HG03432 (cell line): ENCODE measurements at regions not wholly inside any gene's neighbourhood (a gene's known extent, or its start where the extent isn't known, plus 50 kb on each side); places are given as distances from the start of the nearest gene placed in this dataset.

Experiments used
- ATAC-seq: cut with Tn5 transposase; IDR thresholded peaks from one replicate; pipeline ENCODE4 v1.9.1; 2021; ENCODE audit warnings: mild to moderate bottlenecking, moderate library complexity; ENCODE audit not compliant: unreplicated experiment

DNA sequence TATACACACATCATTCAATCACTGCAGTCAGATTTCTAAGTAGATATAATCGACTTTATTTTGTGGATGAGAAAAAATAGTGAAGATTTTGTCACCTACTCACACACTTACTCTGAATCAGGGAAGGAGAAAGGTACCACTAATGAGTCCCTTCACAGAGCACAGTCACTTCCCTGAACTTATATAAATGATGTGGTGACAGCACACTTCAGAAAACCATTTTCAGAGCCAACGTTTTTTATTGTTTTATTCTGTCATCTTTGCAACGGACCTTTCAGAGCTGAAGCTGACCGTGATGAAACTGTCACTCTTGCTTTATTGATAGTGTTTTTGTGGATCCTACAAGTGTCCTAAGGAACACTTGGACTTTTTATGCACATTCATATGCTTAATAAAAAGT lies 956.6 kb downstream of the SQOR start:
- ATAC-seq: no peak

GRCh38 chr15:46595016-46595415 lies 960.2 kb downstream of the SQOR start:
- ATAC-seq: no peak

GRCh38 chr15:46607077-46607476 lies 972.2 kb downstream of the SQOR start:
- ATAC-seq: no peak

DNA sequence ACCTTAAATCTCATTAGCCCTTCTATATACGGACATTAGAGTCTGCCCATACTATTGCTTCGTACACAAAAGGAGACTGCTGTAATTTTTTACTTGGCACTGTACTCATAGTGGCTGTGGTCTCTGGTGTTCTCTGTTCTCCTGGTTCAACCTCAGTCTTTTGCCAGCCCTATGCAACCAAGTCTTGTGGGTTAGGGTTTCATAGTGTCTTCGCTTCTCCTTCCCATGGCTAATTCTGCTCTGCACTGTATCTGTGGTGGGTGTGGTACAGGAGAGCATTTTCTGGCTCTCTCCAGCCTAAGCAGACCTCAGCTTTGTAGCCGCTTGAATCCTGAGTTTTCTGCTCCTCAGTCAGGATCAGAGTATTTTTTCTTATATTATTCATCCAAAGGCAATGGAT lies 981.2 kb downstream of the SQOR start:
- ATAC-seq: no peak

GRCh38 chr15:46617507-46617906 lies 982.7 kb downstream of the SQOR start:
- ATAC-seq: no peak

DNA sequence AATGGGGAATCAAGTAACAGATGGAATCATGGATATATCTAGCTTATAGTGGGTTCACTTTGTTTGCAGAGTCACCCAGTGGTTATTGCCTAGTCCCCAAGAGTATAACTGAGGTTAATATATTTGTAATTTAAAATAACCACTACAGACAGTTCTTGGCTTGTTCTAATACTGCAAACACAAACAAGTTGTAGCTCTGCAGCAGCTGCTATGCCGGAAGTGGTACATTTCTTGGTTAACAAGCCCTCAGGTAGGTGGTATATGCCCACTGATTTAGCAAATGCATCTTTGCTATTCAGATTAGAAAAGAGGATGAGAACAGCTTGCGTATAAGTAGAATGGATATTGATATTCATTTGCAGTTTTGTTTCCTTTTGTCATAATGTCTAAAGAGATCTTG lies 984.2 kb downstream of the SQOR start:
- ATAC-seq: no peak

DNA sequence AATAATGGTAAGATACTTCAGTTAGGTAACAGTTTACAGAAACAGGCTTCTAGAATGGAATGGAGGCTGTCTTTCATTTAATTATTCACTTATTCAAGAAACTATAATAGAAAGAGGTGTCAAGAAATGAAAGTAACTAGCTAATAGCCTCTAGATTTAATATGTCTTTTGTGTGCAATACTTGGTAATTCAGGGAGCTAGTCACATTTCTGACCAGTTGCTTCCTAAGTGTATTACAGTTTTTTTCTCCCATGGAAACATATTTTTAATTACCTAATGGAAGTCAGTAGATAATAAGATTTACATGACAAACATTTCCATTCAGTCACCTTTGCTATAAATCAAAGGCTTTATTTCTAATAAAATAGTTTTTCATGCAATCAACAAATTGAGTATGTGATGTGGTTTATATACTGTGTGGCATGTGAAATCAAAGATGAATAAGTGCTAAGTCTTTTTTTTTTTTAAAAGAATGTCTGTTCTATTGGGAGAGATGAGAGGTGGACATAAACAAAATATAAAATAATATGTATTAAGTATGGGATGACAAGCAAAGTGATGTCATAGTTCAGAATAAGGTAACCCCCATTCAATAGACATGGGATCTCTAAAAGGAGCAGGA lies 985.7 kb downstream of the SQOR start:
- no peak for ATAC-seq

DNA sequence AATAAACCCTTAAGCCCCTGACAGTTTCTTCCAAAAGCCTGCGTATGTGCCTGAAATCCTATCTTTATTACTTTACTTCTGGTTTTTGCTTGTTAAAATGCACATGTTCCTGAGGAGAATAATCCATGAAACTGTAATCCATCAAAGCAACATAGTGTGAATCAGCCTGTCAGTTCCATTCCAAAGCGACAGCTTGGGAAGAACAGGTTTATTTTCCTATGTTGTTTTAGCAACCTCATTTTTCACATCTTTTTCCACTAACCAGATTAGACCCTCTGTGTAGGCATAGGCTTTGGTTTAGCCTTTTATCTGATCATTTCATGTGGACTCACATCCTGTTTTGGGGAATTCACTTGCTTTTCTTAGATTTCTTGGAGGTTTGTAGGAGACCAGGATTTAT lies 988.0 kb downstream of the SQOR start:
- ATAC-seq: no peak

DNA sequence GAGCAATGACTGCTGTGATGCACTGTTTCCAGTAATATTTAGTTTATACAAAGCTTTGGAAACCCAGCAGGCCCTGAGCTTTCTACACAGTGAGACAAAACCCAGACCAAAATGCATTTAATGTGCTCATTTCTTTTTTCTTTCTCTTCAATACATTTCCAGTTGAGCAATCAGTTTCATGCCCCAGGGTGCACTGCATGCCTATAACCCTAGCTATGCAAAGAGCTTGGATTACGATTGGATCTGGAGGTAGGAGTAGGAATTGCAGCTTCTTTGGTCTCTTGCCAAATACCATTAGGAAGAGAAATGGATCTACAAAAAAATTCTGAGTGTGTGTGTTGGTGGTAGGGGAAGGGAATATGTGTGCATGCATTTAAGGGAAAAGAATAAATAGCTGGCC lies 1001.4 kb downstream of the SQOR start:
- no peak for ATAC-seq

DNA sequence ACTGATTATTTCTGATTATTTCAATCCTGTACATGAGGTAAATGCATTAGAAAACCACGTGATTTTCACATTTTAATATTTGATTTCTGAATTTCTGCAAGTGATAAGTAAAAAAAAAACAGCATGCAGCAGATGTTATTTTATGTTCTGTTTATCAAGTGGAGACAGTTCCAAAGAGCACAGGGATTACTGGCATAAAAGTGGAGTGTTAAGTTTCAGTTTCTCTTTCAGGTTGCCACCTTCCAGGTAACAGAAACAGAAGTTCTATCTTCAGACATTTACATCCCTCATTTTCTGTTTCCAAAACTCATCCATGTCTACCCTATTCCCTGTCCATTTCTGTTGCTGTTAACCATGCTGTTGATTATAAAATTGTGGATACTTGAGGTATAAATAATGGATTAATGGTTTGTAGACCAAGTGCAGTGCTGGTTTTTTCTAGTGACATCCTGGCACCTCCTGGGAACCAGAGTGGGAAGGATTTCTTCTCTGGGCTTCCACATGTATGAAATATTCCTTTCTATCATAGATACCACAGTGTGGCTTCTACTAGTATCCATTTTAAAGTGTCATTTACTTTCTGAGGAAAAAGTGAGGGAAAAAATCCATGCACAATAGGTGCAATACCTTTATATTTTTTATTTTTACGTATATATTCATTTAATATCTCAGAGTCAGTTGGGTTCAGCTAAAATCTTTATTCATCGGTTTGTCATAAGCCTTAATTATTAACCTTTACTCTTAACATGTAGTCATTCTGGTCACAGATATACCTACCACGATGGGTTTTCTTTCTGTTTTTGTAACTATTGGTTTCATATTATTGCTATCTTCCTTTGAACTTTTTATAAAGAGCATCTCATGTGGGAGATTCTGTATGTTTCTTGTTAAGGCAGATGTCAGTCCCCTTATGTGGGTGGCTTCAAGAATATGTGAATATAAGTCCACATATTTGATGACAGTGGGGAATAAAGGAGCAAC lies 1010.0 kb downstream of the SQOR start:
- ATAC-seq: no peak

DNA sequence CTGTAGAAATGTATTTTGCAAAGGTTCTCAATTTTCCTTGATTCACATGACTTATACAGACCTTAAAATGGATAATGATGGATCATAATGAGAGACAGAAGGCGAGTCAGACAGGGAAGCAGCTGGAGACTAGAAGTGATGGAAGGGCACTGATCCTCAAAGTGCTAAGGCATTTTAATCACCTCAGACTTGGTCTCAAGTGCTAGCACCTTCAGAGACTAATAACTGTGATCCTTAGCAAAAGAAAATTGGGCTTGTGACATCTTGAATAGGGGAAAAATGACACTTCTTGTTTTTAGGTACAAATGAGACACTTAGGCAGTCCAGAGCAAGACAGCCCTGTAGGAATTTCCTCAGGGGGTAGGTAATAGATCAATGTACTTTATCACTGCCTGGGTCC lies 1011.7 kb downstream of the SQOR start:
- no peak for ATAC-seq

DNA sequence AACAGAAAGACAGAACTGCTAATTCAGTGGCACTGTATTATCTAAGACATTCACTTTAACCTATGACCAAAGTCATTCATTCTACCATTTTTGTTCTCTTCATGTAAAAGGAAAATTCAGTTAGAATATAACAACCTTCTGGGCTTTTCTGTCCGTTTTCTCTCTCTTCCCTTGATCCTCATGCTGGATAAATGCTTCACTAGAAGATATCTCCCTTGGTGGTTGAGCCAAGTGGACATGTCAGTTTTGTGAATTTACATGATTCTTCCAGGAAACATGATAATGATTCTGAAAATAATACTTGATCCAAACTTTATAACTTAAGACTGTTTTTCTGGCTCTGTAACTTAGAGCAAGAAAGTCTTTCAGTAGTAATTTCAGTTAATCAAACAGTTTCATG lies 1012.2 kb downstream of the SQOR start:
- no peak for ATAC-seq

GRCh38 chr15:46652266-46652665 lies 1017.4 kb downstream of the SQOR start:
- no peak for ATAC-seq

- no peak for ATAC-seq
These were observed 1020.2 kb downstream of the SQOR start for GRCh38 chr15:46654993-46655392.

GRCh38 chr15:46660096-46660842 lies 1025.4 kb downstream of the SQOR start:
- no peak for ATAC-seq

DNA sequence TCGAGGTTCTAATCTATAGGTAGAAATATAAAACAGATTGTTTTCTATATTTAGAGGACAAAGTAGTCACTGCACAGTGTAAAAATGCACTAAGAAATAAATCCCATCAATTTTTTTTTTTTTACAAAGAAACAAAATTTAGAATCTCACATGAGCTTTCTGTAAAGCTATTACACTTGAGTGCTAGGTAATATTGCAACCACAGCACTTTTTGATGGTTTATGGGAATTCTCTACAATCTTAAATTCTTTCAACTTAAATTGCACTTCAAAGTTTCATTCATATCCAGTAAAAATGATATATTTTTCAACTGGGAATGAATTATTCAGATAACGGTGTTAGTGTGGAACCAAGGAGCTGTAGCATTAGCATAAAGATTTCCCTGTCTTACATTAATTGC lies 1035.4 kb downstream of the SQOR start:
- ATAC-seq: no peak

DNA sequence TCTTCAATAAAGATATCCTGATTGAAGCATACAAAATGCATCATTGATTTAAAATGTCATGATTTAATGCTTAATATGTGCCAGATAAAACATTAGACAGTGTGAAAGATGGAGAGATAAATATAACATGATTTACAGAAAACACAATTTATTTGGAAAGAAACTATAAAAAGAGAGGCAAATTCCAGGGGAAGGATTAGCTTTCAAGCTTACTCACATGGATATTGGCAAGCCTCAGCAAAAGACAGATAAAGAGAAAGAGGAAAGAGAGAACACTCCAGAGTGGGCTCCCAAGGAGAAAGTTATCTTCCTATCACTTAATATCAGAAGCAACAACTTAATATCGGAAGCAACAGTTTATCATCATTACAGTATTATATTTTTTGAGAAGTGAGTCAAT lies 1036.5 kb downstream of the SQOR start:
- no peak for ATAC-seq

GRCh38 chr15:46672041-46672440 lies 1037.2 kb downstream of the SQOR start:
- ATAC-seq: no peak

- ATAC-seq: no peak
These were observed 1040.8 kb upstream of the SEMA6D start for GRCh38 chr15:46676233-46677206.

GRCh38 chr15:46677491-46677890 lies 1039.8 kb upstream of the SEMA6D start:
- ATAC-seq: no peak
